GM10248 (cell line): ENCODE measurements at regions not wholly inside any gene's neighbourhood (a gene's known extent, or its start where the extent isn't known, plus 50 kb on each side); places are given as distances from the start of the nearest gene placed in this dataset.

ENCODE experiments used
- CTCF ChIA-PET: fragments of 300-600 bp; sonication (Branson Sonifier 250); formaldehyde crosslinking; extraction: SDS; loops from one replicate; lab custom pipeline; 2021; ENCODE audit warnings: antibody characterized with exemption; lab: Yijun Ruan, JAX
- POLR2A ChIA-PET: fragments of 350-650 bp; sonication (Branson Sonifier 250); formaldehyde crosslinking; extraction: SDS; loops from one replicate; lab custom pipeline; 2020; ENCODE audit warnings: antibody characterized with exemption; lab: Yijun Ruan, JAX
- DNase-seq: peaks from one replicate; pipeline ENCODE4 v3.0.0; 2012; ENCODE audit errors: extremely low spot score
- CTCF ChIP-seq: IDR thresholded peaks from 2 replicates; pipeline ENCODE4 v1.5.1; 2012; ENCODE audit warnings: mild to moderate bottlenecking, low read depth; ENCODE audit errors: extremely low read depth, missing control alignments, control extremely low read depth

- no peak for DNase-seq
- POLR2A ChIA-PET = interaction anchor here (0.5 kb wide), 2 partner anchors 47 to 98 kb away, joined by 4 to 5 read pairs; no protein-coding TSS in a partner anchor
Observed at GRCh38 chr1:23639460-23640095, 52.0 kb upstream of the RPL11 start.

GRCh38 chr1:23638786-23639241 is 52.8 kb upstream of the RPL11 start:
- ChIA-PET CTCF (interaction anchor here (1.1 to 24.4 kb wide), 17 partner anchors 11 to 141 kb away, joined by 3 to 858 read pairs (median 17); partner anchors contain the start of genes E2F2, ID3 and RPL11), POLR2A (interaction anchor here (0.5 kb wide), 1 partner anchor 97 kb away, joined by 5 read pairs; no protein-coding TSS in a partner anchor)
- no peak for TF ChIP-seq CTCF
- no peak for DNase-seq

More at GRCh38 chr1:23639460-23640095, 52.0 kb upstream of the RPL11 start:
- TF ChIP-seq CTCF = no peak
- CTCF ChIA-PET = interaction anchor here (1.2 to 24.4 kb wide), 8 partner anchors 12 to 277 kb away, joined by 3 to 858 read pairs (median 28); partner anchors contain the start of genes ID3 and RPL11

GRCh38 chr1:23638188-23638619 is 53.4 kb upstream of the RPL11 start:
- ChIA-PET CTCF (interaction anchor here (1.1 to 24.4 kb wide), 31 partner anchors 9 to 141 kb away, joined by 3 to 858 read pairs (median 8); partner anchors contain the start of genes E2F2, ID3 and RPL11), POLR2A (no interaction called here)
- no peak for TF ChIP-seq CTCF
- DNase-seq = no peak

GRCh38 chr1:23636009-23636408 is 55.6 kb upstream of the RPL11 start:
- no peak for TF ChIP-seq CTCF
- DNase-seq = no peak
- ChIA-PET POLR2A (interaction anchor here (0.6 kb wide), 1 partner anchor 8 kb away, joined by 3 read pairs; no protein-coding TSS in a partner anchor), CTCF (interaction anchor here (1.7 to 24.4 kb wide), 15 partner anchors 11 to 268 kb away, joined by 4 to 858 read pairs (median 13); partner anchors contain the start of genes E2F2 and ID3)

GRCh38 chr1:23634840-23635651 is 56.6 kb upstream of the RPL11 start:
- ChIA-PET POLR2A (interaction anchor here (0.7 to 1.3 kb wide), 3 partner anchors 56 to 84 kb away, joined by 3 to 7 read pairs (median 6); partner anchors contain the start of genes ID3 and RPL11), CTCF (interaction anchor here (0.7 to 24.4 kb wide), 49 partner anchors 10 to 274 kb away, joined by 3 to 858 read pairs (median 5); partner anchors contain the start of genes ASAP3, E2F2 and ID3)
- DNase-seq = peak; percentile 84
- peak; percentile 88 for TF ChIP-seq CTCF

- CTCF ChIA-PET = interaction anchor here (1.0 to 24.4 kb wide), 42 partner anchors 10 to 275 kb away, joined by 3 to 858 read pairs (median 5); partner anchors contain the start of genes E2F2 and ID3
- TF ChIP-seq CTCF = no peak
- no peak for DNase-seq
- POLR2A ChIA-PET = interaction anchor here (0.9 to 1.3 kb wide), 2 partner anchors 76 to 84 kb away, joined by 6 to 7 read pairs; partner anchors contain the start of gene ID3
Observed at GRCh38 chr1:23634518-23634839, 57.1 kb upstream of the RPL11 start.
